Epidermal melanocyte (primary cell): ENCODE measurements at regions not wholly inside any gene's neighbourhood (a gene's known extent, or its start where the extent isn't known, plus 50 kb on each side); places are given as distances from the start of the nearest gene placed in this dataset.

Experiments used
- DNase-seq: peaks from one replicate; pipeline ENCODE4 v3.0.0; 2011; ENCODE audit warnings: low spot score; ENCODE audit not compliant: insufficient read length

DNA sequence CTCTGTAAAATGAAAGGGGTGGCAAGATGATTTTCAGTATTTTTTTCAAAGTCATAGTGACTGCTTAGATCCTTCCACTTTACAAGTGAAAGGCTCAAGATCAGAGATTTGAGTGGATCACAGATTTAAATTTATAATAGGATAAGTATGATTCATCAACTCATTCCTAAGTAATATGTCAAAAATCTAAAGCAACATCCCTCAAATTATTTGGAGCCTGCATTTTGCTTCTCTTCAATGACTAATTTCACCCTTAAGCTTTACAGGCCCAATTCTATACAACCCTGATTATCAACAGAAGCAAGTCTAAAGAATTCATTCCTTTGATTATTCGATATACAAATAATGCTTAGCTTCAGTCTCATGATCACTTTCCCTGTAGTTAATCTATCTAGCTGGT is 93.9 kb upstream of the HEY2 start:
- DNase-seq = no peak

GRCh38 chr6:125656287-125656870 is 93.1 kb upstream of the HEY2 start:
- no peak for DNase-seq

DNA sequence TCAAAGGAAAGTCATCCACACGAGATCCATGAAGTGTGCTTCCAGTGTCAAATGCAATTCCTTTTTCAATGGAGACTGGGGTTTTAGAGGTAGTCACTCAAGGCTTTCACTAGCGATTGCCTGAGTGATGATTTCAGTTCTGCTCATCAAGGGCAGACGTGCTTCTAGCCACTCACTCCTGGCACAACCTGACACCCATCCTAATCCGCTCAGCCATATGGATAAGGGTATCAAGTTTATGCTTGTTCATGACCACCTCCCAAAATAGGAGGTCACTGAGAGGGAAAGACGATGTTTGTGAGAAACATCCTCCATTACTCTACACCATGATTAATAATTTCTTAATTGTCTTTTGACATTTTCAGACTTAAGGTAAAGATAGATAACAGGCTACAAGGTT is 91.3 kb upstream of the HEY2 start:
- no peak for DNase-seq

DNA sequence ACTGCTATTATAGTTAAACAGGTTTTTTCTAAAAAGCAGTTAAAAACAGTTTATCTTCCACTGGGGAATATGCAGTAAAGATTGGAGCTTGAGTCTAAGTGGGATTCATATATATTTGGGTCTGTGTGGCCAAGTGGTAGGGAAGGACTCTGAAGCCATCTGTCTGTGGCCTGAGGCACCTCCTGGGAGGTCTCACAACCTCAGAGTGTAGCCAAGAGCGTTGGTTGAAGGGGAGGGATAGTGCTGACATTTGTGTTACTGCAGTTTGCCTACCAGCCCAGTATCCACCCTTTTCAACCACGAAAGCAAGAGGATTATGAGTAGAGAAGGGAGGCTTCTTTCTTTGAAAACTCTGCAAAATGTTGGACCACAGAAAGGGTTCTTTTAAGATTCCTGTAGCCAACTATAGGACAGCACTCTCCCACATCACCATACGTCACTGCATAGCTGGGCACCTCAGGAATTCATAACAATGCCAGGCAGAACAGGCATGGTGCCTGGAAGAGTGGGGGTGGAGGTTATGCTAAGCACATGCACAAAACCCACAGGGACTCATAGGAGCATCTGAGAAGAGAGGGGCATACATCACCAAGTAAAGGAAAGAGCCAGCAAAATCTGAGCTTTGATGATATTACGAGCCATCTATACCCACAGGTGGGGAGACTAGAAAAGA is 90.5 kb upstream of the HEY2 start:
- DNase-seq = no peak

GRCh38 chr6:125659887-125660286 is 89.5 kb upstream of the HEY2 start:
- DNase-seq = no peak

DNA sequence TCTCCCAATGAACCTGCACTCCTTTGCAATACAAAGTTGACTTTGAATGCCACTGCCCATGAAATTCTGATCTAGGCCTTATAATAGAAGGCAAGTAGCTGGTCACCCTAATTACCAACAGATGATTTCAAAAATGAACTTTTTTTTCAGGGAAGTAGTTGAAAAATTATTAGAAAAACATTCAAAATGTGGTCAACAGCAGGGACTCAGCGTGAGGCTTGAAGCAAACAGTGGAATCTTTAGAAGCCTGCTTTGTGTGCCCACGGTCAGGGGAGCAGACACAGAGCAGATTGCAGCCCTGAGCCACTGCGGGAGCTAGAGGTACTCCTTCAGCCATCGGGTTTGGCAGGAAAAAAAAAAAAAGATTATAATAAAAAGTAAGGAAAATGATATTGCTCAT is 87.1 kb upstream of the HEY2 start:
- no peak for DNase-seq

DNA sequence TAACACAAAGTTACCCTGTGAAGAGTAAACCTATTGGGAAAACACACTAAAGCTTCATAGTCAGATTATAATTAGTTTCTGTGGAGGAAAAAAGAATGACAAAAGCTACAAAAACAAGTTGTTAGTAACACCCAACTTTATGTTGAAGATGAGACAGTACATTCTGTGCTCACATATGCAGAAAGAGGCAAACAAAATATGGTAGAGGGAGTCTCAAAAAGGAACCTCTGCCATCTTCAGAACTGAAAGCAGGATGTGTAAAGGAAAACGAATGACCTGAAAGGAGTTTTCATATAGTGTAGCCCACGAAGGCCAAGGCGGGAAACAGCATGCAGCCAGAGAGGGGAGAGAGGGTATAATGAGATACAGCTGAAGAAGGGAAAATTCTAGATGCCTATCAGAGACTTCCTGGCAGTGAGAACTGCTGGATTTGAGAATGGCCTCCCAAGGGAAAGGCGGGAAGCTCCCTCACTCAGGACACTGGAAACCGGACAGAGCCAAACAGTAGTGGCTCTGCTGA is 84.1 kb upstream of the HEY2 start:
- no peak for DNase-seq

- no peak for DNase-seq
Measured at GRCh38 chr6:125667326-125667725, 82.1 kb upstream of the HEY2 start.

GRCh38 chr6:125668071-125668470 is 81.4 kb upstream of the HEY2 start:
- no peak for DNase-seq

DNA sequence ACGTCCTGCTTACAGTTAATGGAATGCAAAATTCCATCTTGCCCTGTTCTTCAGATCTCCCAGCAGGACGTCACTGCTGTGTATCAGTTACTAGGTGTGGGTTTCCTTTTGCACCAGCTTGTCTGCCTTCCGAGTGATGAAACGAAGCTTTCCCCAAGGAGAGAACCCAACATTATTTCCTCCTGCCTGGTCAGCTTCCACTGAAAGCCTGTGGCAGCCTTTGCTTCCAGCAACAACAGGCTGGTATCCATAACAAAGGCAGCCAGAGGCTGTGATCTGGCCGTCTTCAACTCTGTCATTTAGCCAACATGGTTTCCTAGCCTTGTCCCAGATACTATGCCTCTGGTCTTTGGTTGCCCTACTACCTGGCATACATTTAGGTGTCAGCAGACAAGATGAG is 78.9 kb upstream of the HEY2 start:
- DNase-seq = no peak

DNA sequence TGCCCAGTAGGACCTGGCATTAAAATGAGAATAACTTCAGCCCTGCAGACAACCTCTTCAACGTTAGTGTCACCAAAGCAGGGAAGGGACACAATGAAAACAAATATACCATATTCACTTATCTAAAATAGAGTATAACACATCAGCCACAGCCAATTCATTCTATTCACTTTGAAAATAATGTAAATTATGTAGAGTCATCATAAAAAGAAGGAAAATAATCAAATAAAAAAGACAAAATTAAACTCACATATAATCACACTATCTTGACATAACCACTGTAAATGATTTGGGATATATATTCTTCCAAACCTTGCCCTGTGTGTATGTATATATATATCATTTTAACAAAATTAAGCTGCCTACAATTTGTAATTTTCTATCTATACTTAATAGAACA is 78.1 kb upstream of the HEY2 start:
- no peak for DNase-seq

GRCh38 chr6:125674230-125674629 is 75.2 kb upstream of the HEY2 start:
- DNase-seq = no peak

- DNase-seq = no peak
Measured at GRCh38 chr6:125678601-125679000, 70.8 kb upstream of the HEY2 start.

- no peak for DNase-seq
Measured at GRCh38 chr6:125679128-125679527, 70.3 kb upstream of the HEY2 start.

DNA sequence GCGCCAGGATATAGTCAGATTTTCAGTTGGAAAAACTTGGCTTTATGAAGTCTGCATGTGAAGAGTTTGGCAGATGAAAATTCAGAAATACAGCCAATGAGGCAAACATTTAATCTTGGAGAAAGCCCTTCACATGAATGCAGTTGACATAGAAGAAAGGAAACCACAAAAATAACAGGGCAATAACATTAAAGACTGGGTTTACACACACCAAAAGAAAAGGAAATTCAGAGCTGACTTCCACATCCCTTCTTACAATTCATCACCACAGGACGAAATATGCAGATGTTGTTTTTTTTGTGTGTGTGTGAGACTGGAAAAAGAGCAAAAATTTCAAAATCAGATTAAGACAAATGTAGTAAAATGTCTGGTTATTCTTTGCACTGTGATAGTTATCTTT is 69.8 kb upstream of the HEY2 start:
- DNase-seq = no peak

DNA sequence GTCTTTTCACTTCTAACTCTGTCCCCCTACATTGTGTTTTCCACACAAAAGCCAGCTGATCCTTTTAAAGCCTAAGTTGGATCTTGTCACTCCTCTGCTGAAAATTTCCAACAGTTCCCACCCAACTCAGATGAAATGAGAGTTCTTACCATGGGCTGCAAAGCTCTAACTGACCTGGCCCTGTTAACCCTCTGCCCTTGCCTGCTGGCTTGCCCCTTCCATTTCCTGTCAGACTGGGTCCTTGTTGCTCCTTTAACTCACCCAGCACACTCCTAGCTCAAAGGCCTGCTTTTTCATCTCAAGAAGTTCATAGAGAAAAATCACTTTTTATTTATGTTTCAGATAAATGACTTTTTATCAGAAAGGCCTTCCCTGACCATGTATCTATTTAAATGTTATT is 66.5 kb upstream of the HEY2 start:
- no peak for DNase-seq

- DNase-seq = no peak
Measured at GRCh38 chr6:125688138-125688537, 61.3 kb upstream of the HEY2 start.

DNA sequence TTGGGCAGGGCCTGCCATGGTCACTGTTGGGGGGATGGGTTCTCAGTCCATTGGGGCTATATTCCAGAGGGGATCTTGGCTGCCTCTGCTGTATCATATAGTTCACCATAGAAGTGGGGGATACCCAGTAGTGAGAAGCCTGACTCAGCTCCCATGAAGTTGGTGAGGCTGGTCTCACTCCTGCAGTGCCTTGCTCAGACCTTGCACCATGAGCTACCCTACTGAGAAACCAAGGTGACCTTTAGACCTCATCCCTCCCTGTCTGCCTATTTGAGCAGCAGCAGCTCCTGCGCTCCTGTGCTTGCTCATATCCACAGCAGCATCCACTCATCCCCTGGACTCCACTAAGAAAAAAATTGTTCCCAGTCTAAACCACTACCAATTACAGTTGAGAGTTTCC is 56.0 kb upstream of the HEY2 start:
- DNase-seq = no peak

GRCh38 chr6:125699591-125699990 is 49.8 kb upstream of the HEY2 start:
- DNase-seq = no peak
